ENCODE measurements at regions not wholly inside any gene's neighbourhood (a gene's known extent, or its start where the extent isn't known, plus 50 kb on each side); places are given as distances from the start of the nearest gene placed in this dataset.
"Not testable (repeated sequence)": the region's sequence is repeated elsewhere in the genome, so short reads cannot be mapped to it uniquely, and the experiment has no call there.

- DNase-seq, result no peak
These were observed 1249.2 kb downstream of the STIM2 start for GRCh38 chr4:28109801-28110200.

GRCh38 chr4:28112691-28113335 is 1252.2 kb downstream of the STIM2 start:
- DNase-seq, result not testable (repeated sequence)

- not testable (repeated sequence) for DNase-seq
These were observed 1252.9 kb downstream of the STIM2 start for GRCh38 chr4:28113586-28113985.

GRCh38 chr4:28116526-28117083 is 1256.0 kb downstream of the STIM2 start:
- DNase-seq, result not testable (repeated sequence)

GRCh38 chr4:28117084-28117682 is 1256.5 kb downstream of the STIM2 start:
- DNase-seq, result no peak

- DNase-seq, result no peak
These were observed 1285.5 kb downstream of the STIM2 start for GRCh38 chr4:28146191-28146590.

GRCh38 chr4:28148221-28148620 is 1287.6 kb downstream of the STIM2 start:
- no peak for DNase-seq

- DNase-seq, result no peak
These were observed 1289.1 kb downstream of the STIM2 start for GRCh38 chr4:28149762-28150161.

GRCh38 chr4:28151314-28151713 is 1290.7 kb downstream of the STIM2 start:
- no peak for DNase-seq

GRCh38 chr4:28167411-28167810 is 1306.8 kb downstream of the STIM2 start:
- no peak for DNase-seq

GRCh38 chr4:28176942-28177341 is 1316.3 kb downstream of the STIM2 start:
- DNase-seq, result no peak

GRCh38 chr4:28177641-28178040 is 1317.0 kb downstream of the STIM2 start:
- DNase-seq, result no peak

GRCh38 chr4:28179126-28179525 is 1318.5 kb downstream of the STIM2 start:
- DNase-seq, result no peak

GRCh38 chr4:28209371-28209924 is 1348.8 kb downstream of the STIM2 start:
- no peak for DNase-seq

- peak; percentile 66 for DNase-seq
These were observed 1351.2 kb downstream of the STIM2 start for GRCh38 chr4:28211676-28212470.

GRCh38 chr4:28221536-28221935 is 1360.9 kb downstream of the STIM2 start:
- no peak for DNase-seq

GRCh38 chr4:28225050-28225449 is 1364.4 kb downstream of the STIM2 start:
- DNase-seq, result peak; percentile 51

- DNase-seq, result no peak
These were observed 1365.2 kb downstream of the STIM2 start for GRCh38 chr4:28225689-28226353.

GRCh38 chr4:28226962-28227361 is 1366.3 kb downstream of the STIM2 start:
- no peak for DNase-seq

GRCh38 chr4:28227764-28228163 is 1367.1 kb downstream of the STIM2 start:
- DNase-seq, result no peak

- DNase-seq, result no peak
These were observed 1368.2 kb downstream of the STIM2 start for GRCh38 chr4:28228561-28229491.
